ENCODE measurements at regions not wholly inside any gene's neighbourhood (a gene's known extent, or its start where the extent isn't known, plus 50 kb on each side); places are given as distances from the start of the nearest gene placed in this dataset.

- TF ChIP-seq CTCF (IDR thresholded peaks at IDR 0.05), result no peak
- no peak for TF ChIP-seq EZH2 (IDR thresholded peaks at IDR 0.05)
These were observed 500.3 kb upstream of the TENM4 start for GRCh38 chr11:79940974-79941735.

All from neural progenitor cell (in vitro differentiated cells).